Naive B cell (primary cell): ENCODE measurements at regions not wholly inside any gene's neighbourhood (a gene's known extent, or its start where the extent isn't known, plus 50 kb on each side); places are given as distances from the start of the nearest gene placed in this dataset.

Experiments
- ATAC-seq, 2 donors: fragments of 150-1000 bp; cut with Tn5 transposase; 2 replicates each; pipeline ENCODE4 v1.10.0; 2021; ENCODE audit warnings: low read depth in 2 of 2, mild to moderate bottlenecking in 2 of 2, moderate library complexity in 2 of 2
- DNase-seq: peaks from one replicate; pipeline ENCODE4 v3.0.0; 2022
- H3K27ac Mint-ChIP-seq, 6 donors: one replicate each; pipeline ENCODE4 v1.8.0; 2020 to 2022; ENCODE audit warnings: mild to moderate bottlenecking in 6 of 6, mixed read lengths in 6 of 6, moderate library complexity in 5 of 6, inconsistent platforms in 2 of 6
- H3K27me3 Mint-ChIP-seq, 3 donors: one replicate each; pipeline ENCODE4 v1.8.0; 2021 to 2022; ENCODE audit warnings: mixed read lengths in 3 of 3, mild to moderate bottlenecking in 1 of 3
- H3K36me3 Mint-ChIP-seq, 2 donors: one replicate each; pipeline ENCODE4 v1.8.0; 2020 to 2022; ENCODE audit warnings: mixed read lengths in 2 of 2, inconsistent platforms in 1 of 2, mild to moderate bottlenecking in 1 of 2
- H3K4me1 Mint-ChIP-seq, 3 donors: one replicate each; pipeline ENCODE4 v1.8.0; 2020 to 2022; ENCODE audit warnings: mixed read lengths in 3 of 3, inconsistent platforms in 1 of 3, mild to moderate bottlenecking in 1 of 3, moderate library complexity in 1 of 3
- H3K4me3 Mint-ChIP-seq, 8 donors: one replicate each; pipeline ENCODE4 v1.8.0; 2020 to 2022; ENCODE audit warnings: mild to moderate bottlenecking in 8 of 8, mixed read lengths in 8 of 8, moderate library complexity in 8 of 8, inconsistent platforms in 2 of 8
- H3K9me3 Mint-ChIP-seq, 7 donors: one replicate each; pipeline ENCODE4 v1.8.0; 2020 to 2022; ENCODE audit warnings: mixed read lengths in 7 of 7, mild to moderate bottlenecking in 5 of 7, inconsistent platforms in 2 of 7, moderate library complexity in 1 of 7

DNA sequence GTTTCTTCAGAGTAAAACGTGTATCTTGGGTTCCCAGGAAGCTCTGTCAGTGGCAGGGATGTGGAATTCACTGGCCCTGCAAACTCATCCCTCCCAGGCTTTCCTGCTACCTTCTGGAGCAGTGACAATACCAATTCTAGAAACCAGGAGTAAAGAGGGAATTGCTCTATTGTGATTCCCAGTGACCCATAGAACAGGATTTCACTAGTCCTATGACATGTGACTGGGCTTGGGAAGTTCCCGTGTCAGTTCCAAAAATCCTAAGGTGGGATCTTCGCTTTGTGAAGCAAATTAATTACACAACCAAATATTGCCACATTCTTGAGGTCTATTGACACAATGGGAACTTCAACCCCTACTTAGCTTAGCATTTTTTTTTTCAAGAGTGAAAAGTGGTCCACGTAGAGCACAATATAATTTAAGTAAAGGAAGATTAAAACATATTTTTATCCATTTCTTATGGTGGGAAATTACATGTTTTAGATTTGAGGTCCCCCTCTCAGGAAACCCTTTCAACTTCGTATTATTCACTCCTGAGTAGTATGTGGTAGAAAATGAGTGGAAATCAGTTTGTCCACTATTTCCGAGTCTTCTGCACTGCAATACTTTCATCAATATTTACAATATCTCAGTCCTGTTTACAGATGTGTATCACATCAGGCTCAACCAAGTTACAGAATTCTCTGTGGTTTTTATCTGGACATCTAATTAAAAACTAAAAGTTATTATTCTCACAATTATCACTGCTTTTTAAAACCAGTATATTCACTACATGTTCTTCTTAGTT lies 88.9 kb upstream of the SOX5 start:
- no peak for ATAC-seq
- H3K27ac Mint-ChIP-seq: no peak overlapping the region
- no peaks in the 10 kb centered on the region for H3K9me3 Mint-ChIP-seq
- no peak for DNase-seq
- no peaks in the 10 kb centered on the region for H3K27me3 Mint-ChIP-seq
- H3K36me3 Mint-ChIP-seq: no peaks in the 10 kb centered on the region
- no peaks in the 10 kb centered on the region for H3K4me1 Mint-ChIP-seq
- no peak overlapping the region for H3K4me3 Mint-ChIP-seq

DNA sequence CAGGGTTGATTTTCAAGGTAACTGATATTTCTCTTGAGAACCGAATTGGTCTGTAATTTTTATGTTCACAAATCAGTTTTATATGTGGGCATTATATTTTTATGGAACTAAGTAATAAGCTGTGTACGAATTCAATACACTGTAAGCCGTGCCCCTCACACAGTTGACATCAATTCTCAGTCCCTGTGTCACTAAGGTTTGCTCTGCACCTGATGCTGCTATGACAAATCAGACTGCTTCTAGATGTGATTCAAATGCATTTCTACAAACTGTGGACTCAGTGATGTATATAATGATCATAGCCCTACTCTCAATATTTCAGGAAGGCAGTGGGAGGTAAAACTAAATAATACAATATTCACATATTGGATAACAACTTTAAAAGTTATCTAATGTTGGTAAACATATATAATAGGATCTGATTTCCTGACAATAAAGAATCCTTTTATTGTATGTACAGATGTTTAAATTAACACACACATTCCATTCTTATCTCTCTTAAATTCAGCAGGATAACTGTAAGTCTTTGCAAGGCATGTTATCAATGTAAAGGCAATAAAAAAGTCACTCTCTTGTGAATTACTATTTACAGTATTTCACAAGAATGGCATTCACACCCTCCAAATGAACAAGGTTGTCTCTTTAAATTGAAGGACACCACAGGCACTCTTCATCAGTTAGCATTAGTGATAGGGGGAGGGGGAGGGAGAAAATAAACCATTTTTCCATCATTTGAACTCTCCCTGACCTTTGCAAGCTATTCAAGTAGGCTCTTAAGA lies 87.2 kb upstream of the SOX5 start:
- H3K27ac Mint-ChIP-seq: no peak overlapping the region
- H3K36me3 Mint-ChIP-seq: no peaks in the 10 kb centered on the region
- H3K9me3 Mint-ChIP-seq: no peaks in the 10 kb centered on the region
- H3K27me3 Mint-ChIP-seq: no peaks in the 10 kb centered on the region
- no peak overlapping the region for H3K4me3 Mint-ChIP-seq
- DNase-seq: no peak
- ATAC-seq: no peak
- H3K4me1 Mint-ChIP-seq: no peaks in the 10 kb centered on the region

DNA sequence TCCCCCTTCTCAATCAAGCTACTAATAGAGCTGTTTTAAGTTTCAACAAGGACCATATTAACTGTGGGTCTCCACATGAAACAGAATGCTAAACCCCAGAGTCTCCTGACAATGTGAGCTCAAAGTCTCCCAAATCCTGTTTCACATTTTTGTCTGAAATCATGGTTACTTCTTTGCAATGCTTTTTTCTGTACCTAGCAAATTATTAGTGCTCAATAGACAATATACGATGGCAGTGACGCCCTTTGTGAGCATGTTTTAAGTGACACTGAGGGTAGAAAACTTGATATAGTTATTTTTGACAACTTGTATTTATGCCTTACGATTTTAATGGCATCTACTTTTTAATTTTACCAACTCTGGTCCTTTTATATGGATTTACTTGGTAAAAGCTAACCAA lies 85.4 kb upstream of the SOX5 start:
- Mint-ChIP-seq H3K4me3 (no peak overlapping the region), H3K27me3 (no peaks in the 10 kb centered on the region), H3K9me3 (peaks cover 0 to 5% (median 0%) of the 10 kb centered on the region in 7 donors), H3K4me1 (no peaks in the 10 kb centered on the region), H3K27ac (no peak overlapping the region), H3K36me3 (no peaks in the 10 kb centered on the region)
- no peak for ATAC-seq
- DNase-seq: no peak

DNA sequence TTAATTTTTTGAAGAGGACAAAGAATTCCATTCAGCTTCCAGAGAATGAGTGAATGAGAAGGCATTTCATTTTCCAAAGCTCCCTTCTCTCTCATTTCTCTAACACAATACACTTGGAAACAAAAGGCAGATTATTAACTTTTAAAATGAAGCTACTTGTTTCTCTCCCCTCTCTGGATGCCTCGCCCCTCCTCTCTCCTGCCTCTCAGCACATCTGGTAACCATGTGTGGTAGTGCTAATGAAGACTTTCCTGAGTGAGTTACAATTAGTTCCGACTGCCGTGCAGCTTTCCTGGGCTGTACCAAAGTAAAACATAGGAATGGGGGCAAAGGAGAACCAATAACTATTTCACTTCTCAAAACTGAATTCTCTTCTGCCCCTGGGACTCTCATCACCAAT lies 84.7 kb upstream of the SOX5 start:
- DNase-seq: no peak
- ATAC-seq: no peak
- Mint-ChIP-seq H3K36me3 (no peaks in the 10 kb centered on the region), H3K27ac (no peak overlapping the region), H3K4me3 (no peak overlapping the region), H3K9me3 (peaks cover 0 to 5% (median 0%) of the 10 kb centered on the region in 7 donors), H3K4me1 (no peaks in the 10 kb centered on the region), H3K27me3 (no peaks in the 10 kb centered on the region)

DNA sequence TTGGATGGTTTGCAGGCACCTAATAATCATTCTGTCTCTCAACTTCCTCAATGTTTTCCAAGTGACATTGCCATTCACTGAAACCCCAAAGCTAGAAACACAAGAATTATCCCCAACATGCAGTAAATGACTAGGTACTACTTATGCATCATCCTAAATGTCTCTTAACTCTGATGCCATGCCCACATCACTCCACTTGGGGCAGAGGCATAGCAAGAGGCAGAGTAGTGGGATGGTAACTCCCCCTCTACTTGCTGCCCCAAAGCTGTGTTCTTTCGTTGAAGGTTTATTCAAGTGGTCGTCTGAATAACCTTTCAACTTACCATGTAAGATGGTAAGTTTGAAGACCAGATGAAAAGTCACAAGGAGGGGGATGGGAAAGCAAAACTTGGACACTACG lies 77.9 kb upstream of the SOX5 start:
- H3K36me3 Mint-ChIP-seq: no peaks in the 10 kb centered on the region
- no peak overlapping the region for H3K4me3 Mint-ChIP-seq
- no peaks in the 10 kb centered on the region for H3K4me1 Mint-ChIP-seq
- no peak for ATAC-seq
- no peak for DNase-seq
- H3K27me3 Mint-ChIP-seq: no peaks in the 10 kb centered on the region
- H3K9me3 Mint-ChIP-seq: peaks cover 0 to 5% (median 0%) of the 10 kb centered on the region in 7 donors
- no peak overlapping the region for H3K27ac Mint-ChIP-seq

DNA sequence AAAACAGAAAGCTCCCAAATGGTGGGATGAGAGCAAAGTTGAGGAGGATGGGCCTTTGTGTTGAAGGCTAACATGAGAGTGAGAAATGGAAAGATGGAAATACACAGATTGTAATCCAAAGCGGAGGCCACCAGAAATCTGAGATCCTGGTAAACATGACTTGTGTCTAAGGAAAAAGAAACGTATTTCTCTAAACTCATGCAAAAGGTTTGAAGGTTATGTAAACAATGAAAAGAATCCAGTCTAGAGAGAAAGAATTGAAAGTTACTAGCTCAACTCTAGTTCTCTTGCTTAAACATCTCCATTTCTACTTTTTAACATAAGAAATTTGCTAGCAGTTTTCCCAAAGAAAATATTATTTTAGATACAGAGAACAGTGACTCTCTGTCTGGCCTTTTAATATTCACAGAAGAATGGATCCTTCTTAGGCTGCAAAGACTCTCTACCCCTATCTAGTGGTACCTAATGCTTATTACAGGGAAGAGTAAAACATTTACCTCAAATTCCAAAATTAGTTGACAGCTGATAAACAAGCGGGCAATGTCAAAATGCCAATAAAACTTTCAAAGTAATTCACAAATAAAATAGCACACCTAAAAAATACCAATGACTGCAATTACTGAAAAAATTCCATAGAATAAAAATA lies 75.8 kb upstream of the SOX5 start:
- Mint-ChIP-seq H3K36me3 (no peaks in the 10 kb centered on the region), H3K27ac (no peak overlapping the region), H3K27me3 (no peaks in the 10 kb centered on the region), H3K4me3 (no peak overlapping the region), H3K9me3 (peaks cover 0 to 3% (median 0%) of the 10 kb centered on the region in 7 donors), H3K4me1 (no peaks in the 10 kb centered on the region)
- ATAC-seq: no peak
- DNase-seq: no peak

DNA sequence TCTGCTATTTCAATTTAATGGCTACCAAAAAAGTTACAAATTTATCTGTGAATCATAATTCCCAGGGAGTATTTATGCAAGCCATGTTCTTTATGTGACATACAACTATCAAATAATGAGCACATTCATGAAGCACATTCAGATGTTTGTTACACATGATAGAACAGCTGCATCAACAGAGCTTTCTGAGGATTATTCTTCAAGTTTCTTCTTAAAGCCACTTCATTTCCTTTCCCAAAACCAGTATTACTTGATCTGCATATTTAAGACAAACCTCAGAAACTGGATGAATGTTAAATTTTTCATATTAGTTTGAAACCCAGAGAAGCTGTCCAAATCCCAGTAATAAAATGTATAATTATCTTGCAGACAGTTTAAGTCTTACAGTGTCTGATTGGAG lies 73.6 kb upstream of the SOX5 start:
- no peaks in the 10 kb centered on the region for H3K27me3 Mint-ChIP-seq
- DNase-seq: no peak
- no peak overlapping the region for H3K27ac Mint-ChIP-seq
- no peaks in the 10 kb centered on the region for H3K9me3 Mint-ChIP-seq
- H3K4me1 Mint-ChIP-seq: no peaks in the 10 kb centered on the region
- no peak for ATAC-seq
- no peaks in the 10 kb centered on the region for H3K36me3 Mint-ChIP-seq
- H3K4me3 Mint-ChIP-seq: no peak overlapping the region

DNA sequence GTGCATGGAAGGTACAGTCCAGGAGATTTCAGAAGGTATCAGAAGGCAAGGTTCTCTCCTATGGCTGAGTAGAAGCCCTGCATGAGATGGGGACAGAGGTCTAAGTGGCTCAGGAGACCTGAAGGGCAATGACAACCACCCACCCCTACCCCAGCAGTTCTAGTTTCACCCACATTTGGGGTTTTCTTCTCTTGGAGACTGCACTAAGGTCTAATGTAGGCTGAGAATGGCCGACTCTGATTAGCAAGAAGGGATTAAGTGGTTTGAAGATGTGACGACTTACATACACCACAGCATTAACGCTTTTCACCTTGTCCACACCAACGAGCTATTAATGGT lies 71.7 kb upstream of the SOX5 start:
- H3K36me3 Mint-ChIP-seq: no peaks in the 10 kb centered on the region
- H3K27me3 Mint-ChIP-seq: no peaks in the 10 kb centered on the region
- H3K4me3 Mint-ChIP-seq: no peak overlapping the region
- ATAC-seq: no peak
- no peak for DNase-seq
- H3K9me3 Mint-ChIP-seq: peaks cover 0 to 4% (median 0%) of the 10 kb centered on the region in 7 donors
- no peak overlapping the region for H3K27ac Mint-ChIP-seq
- H3K4me1 Mint-ChIP-seq: no peaks in the 10 kb centered on the region

DNA sequence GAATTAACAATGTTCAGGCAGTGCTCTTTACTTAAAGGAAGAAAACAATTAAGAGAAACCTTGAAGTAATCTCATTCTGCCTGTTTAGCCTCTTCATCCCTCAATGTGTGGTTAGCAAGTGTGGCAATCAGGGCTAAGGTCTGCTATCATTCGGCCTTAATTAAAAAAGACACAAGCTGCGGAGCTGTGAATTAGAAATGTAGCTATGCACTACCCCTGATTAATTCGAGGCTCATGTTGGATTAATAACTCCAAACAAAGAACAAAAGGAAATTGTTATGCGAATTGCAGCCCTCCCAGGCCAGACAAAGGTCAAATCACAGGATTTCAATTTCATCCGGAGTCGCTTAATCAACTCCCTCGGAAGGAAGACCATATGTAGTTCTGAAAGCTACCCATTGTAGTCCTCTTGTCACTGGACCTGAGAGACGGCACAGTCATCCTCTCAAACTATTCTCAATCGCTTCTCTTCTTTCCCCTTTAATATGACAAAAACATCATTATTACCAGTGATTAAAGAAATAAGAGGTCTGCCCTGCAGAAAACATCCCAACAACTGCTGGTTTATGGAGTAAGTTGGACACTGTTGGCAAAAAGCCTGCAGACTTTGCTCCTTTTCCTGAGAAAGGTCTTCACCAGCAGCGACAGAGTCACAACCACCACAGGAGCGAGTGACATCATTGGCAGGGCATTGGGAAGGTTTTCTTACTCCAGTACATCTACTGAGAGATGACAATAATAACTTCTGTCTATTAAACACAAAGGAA lies 71.1 kb upstream of the SOX5 start:
- DNase-seq (no peak), ATAC-seq (no peak)
- Mint-ChIP-seq H3K9me3 (peaks cover 0 to 4% (median 0%) of the 10 kb centered on the region in 7 donors), H3K27me3 (no peaks in the 10 kb centered on the region), H3K4me1 (no peaks in the 10 kb centered on the region), H3K4me3 (no peak overlapping the region), H3K36me3 (no peaks in the 10 kb centered on the region), H3K27ac (no peak overlapping the region)

DNA sequence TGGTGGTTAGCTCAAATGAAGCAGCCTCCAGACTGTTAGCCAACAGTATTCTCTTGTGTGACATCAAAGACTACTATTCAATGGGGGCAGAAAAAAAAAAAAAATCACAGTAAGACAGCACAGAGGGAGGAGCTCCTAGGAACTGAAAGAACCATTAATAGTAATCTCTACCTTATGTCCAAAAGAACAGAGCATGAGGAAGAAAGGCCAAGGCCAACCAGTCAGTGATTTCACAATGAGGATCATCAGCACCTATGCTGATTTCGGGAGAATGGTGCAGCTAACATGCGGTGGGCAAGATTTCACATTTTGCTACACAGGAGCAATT lies 66.3 kb upstream of the SOX5 start:
- H3K27me3 Mint-ChIP-seq: no peaks in the 10 kb centered on the region
- no peak overlapping the region for H3K4me3 Mint-ChIP-seq
- ATAC-seq: no peak

DNA sequence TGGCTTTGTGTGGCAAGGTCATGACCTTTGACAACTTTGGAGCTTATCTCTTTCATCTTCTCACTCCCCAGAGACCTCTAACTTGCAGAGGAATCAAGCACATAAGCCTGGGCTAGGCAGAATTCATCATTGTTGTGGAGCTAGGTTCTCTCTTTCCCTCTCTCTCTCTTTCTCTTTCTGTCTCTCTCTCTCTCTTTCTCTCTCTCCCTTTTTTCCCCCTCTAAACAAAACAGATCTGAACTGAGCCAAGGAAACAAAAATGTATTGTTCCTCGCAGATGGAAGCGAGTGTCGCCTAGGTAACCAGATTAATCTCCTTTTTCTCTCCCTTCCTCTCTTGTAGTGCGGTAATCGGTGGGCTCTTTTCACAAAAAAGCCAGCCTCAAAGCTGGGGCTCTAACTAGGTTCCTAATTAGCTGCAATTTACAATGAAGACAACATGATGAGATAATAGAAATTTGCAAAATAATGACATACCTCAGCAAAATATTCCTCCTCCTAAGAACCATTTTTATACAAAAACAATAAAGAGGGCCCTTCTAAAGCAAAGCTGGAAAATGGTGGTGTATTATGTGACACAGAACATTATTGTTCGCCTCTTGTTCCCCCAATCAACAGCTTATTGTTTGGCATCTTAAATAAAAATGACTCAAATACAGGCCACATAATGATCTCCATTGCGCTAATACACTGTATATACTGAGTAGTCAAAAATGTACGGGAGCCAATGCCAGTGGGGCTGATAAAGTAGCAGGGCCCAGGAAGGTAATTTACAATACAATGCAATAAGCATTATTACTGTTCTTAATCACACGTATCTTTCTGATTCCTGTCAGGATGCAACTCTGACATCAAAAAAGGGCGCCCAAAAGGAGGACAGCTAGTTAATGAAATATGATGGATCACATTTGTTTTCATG lies 65.7 kb upstream of the SOX5 start:
- Mint-ChIP-seq H3K4me3 (no peak overlapping the region), H3K27ac (peak overlapping the region in 1 of 6 donors; percentile 3), H3K36me3 (no peaks in the 10 kb centered on the region), H3K9me3 (peaks cover 0 to 4% (median 0%) of the 10 kb centered on the region in 7 donors), H3K27me3 (no peaks in the 10 kb centered on the region), H3K4me1 (no peaks in the 10 kb centered on the region)
- no peak for ATAC-seq
- no peak for DNase-seq

More for the DNA sequence above, 66.3 kb upstream of the SOX5 start:
- Mint-ChIP-seq H3K9me3 (peaks cover 0 to 4% (median 0%) of the 10 kb centered on the region in 7 donors), H3K4me1 (no peaks in the 10 kb centered on the region), H3K27ac (no peak overlapping the region), H3K36me3 (no peaks in the 10 kb centered on the region)
- DNase-seq: no peak

DNA sequence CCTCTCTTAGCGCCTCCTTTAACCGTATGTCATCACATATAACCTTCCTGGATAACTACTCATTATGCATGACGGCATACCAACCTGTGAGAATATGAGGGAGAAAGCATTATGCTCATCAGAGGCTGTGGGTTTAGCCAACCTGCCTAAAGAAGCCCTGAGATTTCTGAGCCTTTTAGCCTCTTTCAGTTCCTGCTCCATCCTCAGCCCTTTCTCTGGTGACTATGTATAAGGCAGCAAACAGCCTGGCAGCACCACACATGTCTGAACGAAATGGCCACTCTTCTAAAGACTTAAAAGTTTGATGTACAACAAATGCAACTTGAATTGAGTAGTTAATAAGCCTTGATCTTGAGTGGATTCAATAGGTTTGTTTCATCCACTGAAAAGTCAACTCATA lies 64.8 kb upstream of the SOX5 start:
- H3K4me1 Mint-ChIP-seq: no peaks in the 10 kb centered on the region
- DNase-seq (no peak), ATAC-seq (no peak)
- no peak overlapping the region for H3K4me3 Mint-ChIP-seq
- no peaks in the 10 kb centered on the region for H3K36me3 Mint-ChIP-seq
- peaks cover 0 to 4% (median 0%) of the 10 kb centered on the region in 7 donors for H3K9me3 Mint-ChIP-seq
- H3K27ac Mint-ChIP-seq: no peak overlapping the region
- no peaks in the 10 kb centered on the region for H3K27me3 Mint-ChIP-seq

DNA sequence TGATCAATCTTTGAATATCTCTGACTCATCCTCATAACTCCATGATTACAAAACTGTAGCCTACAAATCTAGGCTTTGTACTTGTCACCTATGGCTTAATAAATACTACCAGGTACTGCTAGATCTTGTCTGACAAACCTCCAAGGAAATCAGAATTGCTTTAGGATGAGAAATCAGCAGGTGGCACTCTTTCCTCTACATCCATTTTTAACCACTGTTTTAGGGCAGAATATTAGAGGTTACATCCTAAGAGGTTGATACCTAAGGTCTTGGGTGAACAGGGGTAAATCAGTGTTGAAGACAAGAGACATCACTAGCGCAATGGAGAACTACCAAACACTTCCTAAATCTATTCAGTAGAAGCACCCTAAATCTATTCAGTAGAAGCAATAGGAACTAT lies 63.1 kb upstream of the SOX5 start:
- Mint-ChIP-seq H3K4me3 (no peak overlapping the region), H3K9me3 (no peaks in the 10 kb centered on the region), H3K27me3 (no peaks in the 10 kb centered on the region), H3K36me3 (no peaks in the 10 kb centered on the region), H3K4me1 (no peaks in the 10 kb centered on the region), H3K27ac (no peak overlapping the region)
- no peak for DNase-seq
- ATAC-seq: no peak
